ENCODE measurements at regions not wholly inside any gene's neighbourhood (a gene's known extent, or its start where the extent isn't known, plus 50 kb on each side); places are given as distances from the start of the nearest gene placed in this dataset.

- no peak for TF ChIP-seq POLR2A (IDR thresholded peaks at IDR 0.05)
- TF ChIP-seq CTCF (IDR thresholded peaks at IDR 0.05): no peak
Measured at GRCh38 chr4:121519236-121519838, 138.5 kb upstream of the QRFPR start.

Data from esophagus squamous epithelium (tissue), 4 donors.